HEK293T (cell line): ENCODE measurements at regions not wholly inside any gene's neighbourhood (a gene's known extent, or its start where the extent isn't known, plus 50 kb on each side); places are given as distances from the start of the nearest gene placed in this dataset.

Experiments
- BHLHE40 ChIP-seq: fragments of 450-650 bp; IDR thresholded peaks from 2 replicates; pipeline ENCODE4 v1.6.1; 2016; ENCODE audit warnings: mild to moderate bottlenecking, moderate library complexity, borderline replicate concordance
- CTBP1 ChIP-seq: fragments of 450-650 bp; IDR thresholded peaks from 2 replicates; pipeline ENCODE4 v1.6.1; 2016; ENCODE audit warnings: borderline replicate concordance
- ELF4 ChIP-seq: fragments of 450-650 bp; IDR thresholded peaks from 2 replicates; pipeline ENCODE4 v1.6.1; 2017; ENCODE audit warnings: antibody characterized with exemption
- FOXA1 ChIP-seq: fragments of 450-650 bp; IDR thresholded peaks from 2 replicates; pipeline ENCODE4 v1.6.1; 2016; ENCODE audit warnings: mild to moderate bottlenecking
- FOXK2 ChIP-seq: fragments of 450-650 bp; IDR thresholded peaks from 2 replicates; pipeline ENCODE4 v1.6.1; 2016; ENCODE audit warnings: mild to moderate bottlenecking
- HDGF ChIP-seq: fragments of 450-650 bp; IDR thresholded peaks from 2 replicates; pipeline ENCODE4 v1.6.1; 2017; ENCODE audit warnings: antibody characterized with exemption, borderline replicate concordance
- L3MBTL2 ChIP-seq: fragments of 450-650 bp; conservative IDR thresholded peaks from 2 replicates; pipeline ENCODE4 v1.6.1; 2016; ENCODE audit warnings: mild to moderate bottlenecking
- NFRKB ChIP-seq: fragments of 450-650 bp; IDR thresholded peaks from 2 replicates; pipeline ENCODE4 v1.6.1; 2016; ENCODE audit warnings: mild to moderate bottlenecking, moderate library complexity
- SP1 ChIP-seq: fragments of 450-650 bp; IDR thresholded peaks from 2 replicates; pipeline ENCODE4 v1.6.1; 2017
- SUZ12 ChIP-seq: fragments of 450-650 bp; IDR thresholded peaks from 2 replicates; pipeline ENCODE4 v1.6.1; 2016; ENCODE audit warnings: mild to moderate bottlenecking
- ZNF384 ChIP-seq: fragments of 450-650 bp; IDR thresholded peaks from 2 replicates; pipeline ENCODE4 v1.6.1; 2016

GRCh38 chr13:84446972-84447639 lies 564.8 kb upstream of the SLITRK1 start:
- TF ChIP-seq NFRKB, result no peak
- TF ChIP-seq BHLHE40, result no peak
- TF ChIP-seq FOXA1, result no peak
- no peak for TF ChIP-seq L3MBTL2
- TF ChIP-seq FOXK2, result no peak
- TF ChIP-seq ELF4, result no peak
- TF ChIP-seq ZNF384, result no peak
- no peak for TF ChIP-seq HDGF
- TF ChIP-seq SUZ12, result no peak
- TF ChIP-seq SP1, result no peak
- TF ChIP-seq CTBP1, result no peak
